Mammary epithelial cell (primary cell): ENCODE measurements at regions not wholly inside any gene's neighbourhood (a gene's known extent, or its start where the extent isn't known, plus 50 kb on each side); places are given as distances from the start of the nearest gene placed in this dataset.

Source experiments
- EZH2 ChIP-seq: IDR thresholded peaks from 2 replicates; pipeline ENCODE4 v1.6.1; 2012; ENCODE audit warnings: low read length, inconsistent platforms, borderline replicate concordance
- TF ChIP-seq, protein P1 (sequence below), 2 donors: IDR thresholded peaks in 1 of 2; conservative IDR thresholded peaks in 1 of 2; 2 replicates each; pipeline ENCODE4 v1.5.1; 2011 to 2012; ENCODE audit warnings: inconsistent platforms in 2 of 2, low read length in 2 of 2, mild to moderate bottlenecking in 2 of 2, control low read depth in 1 of 2, low read depth in 1 of 2; ENCODE audit not compliant: insufficient read depth in 1 of 2; ENCODE audit errors: extremely low read depth in 1 of 2

DNA sequence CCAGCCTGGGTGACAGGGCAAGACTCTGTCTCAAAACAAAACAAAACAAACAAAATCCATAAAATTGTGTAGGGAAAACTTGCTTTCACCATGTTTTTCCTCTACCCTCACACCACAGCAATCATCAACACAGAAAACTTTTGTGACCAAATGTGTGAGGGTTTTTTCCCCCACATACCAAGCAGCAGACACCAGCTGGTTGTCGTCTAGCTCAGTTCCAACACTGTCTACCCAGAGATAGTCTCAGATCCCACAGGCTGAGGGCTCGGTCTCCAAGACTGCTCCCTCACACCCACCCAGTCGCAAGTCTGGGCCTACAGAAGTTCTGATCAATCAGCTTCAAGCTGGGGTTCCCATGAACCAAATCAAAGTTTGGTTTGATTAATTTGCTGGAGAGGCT, 322.4 kb upstream of the MAGI2 start:
- TF ChIP-seq, protein P1, sequence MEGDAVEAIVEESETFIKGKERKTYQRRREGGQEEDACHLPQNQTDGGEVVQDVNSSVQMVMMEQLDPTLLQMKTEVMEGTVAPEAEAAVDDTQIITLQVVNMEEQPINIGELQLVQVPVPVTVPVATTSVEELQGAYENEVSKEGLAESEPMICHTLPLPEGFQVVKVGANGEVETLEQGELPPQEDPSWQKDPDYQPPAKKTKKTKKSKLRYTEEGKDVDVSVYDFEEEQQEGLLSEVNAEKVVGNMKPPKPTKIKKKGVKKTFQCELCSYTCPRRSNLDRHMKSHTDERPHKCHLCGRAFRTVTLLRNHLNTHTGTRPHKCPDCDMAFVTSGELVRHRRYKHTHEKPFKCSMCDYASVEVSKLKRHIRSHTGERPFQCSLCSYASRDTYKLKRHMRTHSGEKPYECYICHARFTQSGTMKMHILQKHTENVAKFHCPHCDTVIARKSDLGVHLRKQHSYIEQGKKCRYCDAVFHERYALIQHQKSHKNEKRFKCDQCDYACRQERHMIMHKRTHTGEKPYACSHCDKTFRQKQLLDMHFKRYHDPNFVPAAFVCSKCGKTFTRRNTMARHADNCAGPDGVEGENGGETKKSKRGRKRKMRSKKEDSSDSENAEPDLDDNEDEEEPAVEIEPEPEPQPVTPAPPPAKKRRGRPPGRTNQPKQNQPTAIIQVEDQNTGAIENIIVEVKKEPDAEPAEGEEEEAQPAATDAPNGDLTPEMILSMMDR (conservative IDR thresholded peaks at IDR 0.05 in 1 of 2, IDR thresholded peaks at IDR 0.05 in 1 of 2; ENCODE audit: extremely low read depth in 1 of 2, insufficient read depth in 1 of 2, low read depth in 1 of 2, low read length in 2 of 2), result no peak
- TF ChIP-seq EZH2, result no peak
